LNCAP (cell line): ENCODE measurements at regions not wholly inside any gene's neighbourhood (a gene's known extent, or its start where the extent isn't known, plus 50 kb on each side); places are given as distances from the start of the nearest gene placed in this dataset.

ENCODE experiments used
- CTCF ChIP-seq: fragments of 450-650 bp; IDR thresholded peaks from 2 replicates; pipeline ENCODE4 v1.5.1; 2017; ENCODE audit warnings: mild to moderate bottlenecking

GRCh38 chr1:221449194-221449593 lies 292.7 kb downstream of the DUSP10 start:
- no peak for TF ChIP-seq CTCF

GRCh38 chr1:221449801-221450470 lies 292.0 kb downstream of the DUSP10 start:
- TF ChIP-seq CTCF, result no peak

- TF ChIP-seq CTCF, result no peak
Measured at GRCh38 chr1:221451741-221452140, 290.1 kb downstream of the DUSP10 start.

GRCh38 chr1:221454096-221454495 lies 287.8 kb downstream of the DUSP10 start:
- no peak for TF ChIP-seq CTCF

GRCh38 chr1:221456918-221457317 lies 285.0 kb downstream of the DUSP10 start:
- no peak for TF ChIP-seq CTCF

- TF ChIP-seq CTCF, result no peak
Measured at GRCh38 chr1:221457685-221458446, 284.0 kb downstream of the DUSP10 start.

GRCh38 chr1:221458447-221459156 lies 283.3 kb downstream of the DUSP10 start:
- TF ChIP-seq CTCF, result no peak
